ENCODE measurements at regions not wholly inside any gene's neighbourhood (a gene's known extent, or its start where the extent isn't known, plus 50 kb on each side); places are given as distances from the start of the nearest gene placed in this dataset.

- no peak for DNase-seq
- H3K4me3 ChIP-seq (ENCODE audit: low read depth, low read length) = no peak overlapping the region
- H3K27me3 ChIP-seq = no peaks in the 10 kb centered on the region
- TF ChIP-seq, protein P1, sequence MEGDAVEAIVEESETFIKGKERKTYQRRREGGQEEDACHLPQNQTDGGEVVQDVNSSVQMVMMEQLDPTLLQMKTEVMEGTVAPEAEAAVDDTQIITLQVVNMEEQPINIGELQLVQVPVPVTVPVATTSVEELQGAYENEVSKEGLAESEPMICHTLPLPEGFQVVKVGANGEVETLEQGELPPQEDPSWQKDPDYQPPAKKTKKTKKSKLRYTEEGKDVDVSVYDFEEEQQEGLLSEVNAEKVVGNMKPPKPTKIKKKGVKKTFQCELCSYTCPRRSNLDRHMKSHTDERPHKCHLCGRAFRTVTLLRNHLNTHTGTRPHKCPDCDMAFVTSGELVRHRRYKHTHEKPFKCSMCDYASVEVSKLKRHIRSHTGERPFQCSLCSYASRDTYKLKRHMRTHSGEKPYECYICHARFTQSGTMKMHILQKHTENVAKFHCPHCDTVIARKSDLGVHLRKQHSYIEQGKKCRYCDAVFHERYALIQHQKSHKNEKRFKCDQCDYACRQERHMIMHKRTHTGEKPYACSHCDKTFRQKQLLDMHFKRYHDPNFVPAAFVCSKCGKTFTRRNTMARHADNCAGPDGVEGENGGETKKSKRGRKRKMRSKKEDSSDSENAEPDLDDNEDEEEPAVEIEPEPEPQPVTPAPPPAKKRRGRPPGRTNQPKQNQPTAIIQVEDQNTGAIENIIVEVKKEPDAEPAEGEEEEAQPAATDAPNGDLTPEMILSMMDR (IDR thresholded peaks at IDR 0.05; ENCODE audit: low read depth, low read length) = no peak
- H3K4me1 ChIP-seq = no peaks in the 10 kb centered on the region
- no peaks in the 10 kb centered on the region for H3K36me3 ChIP-seq
- H3K9me3 ChIP-seq = no peaks in the 10 kb centered on the region
These were observed 620.9 kb downstream of the PLPP3 start for GRCh38 chr1:55958498-55958897.

- no peak for DNase-seq
- Histone ChIP-seq H3K9me3 (no peaks in the 10 kb centered on the region), H3K4me1 (no peaks in the 10 kb centered on the region), H3K36me3 (no peaks in the 10 kb centered on the region), H3K4me3 (ENCODE audit: low read depth, low read length) (no peak overlapping the region), H3K27me3 (no peaks in the 10 kb centered on the region)
- TF ChIP-seq, protein P1 (IDR thresholded peaks at IDR 0.05; ENCODE audit: low read depth, low read length) = no peak
These were observed 622.1 kb downstream of the PLPP3 start for GRCh38 chr1:55957276-55957675.

- Histone ChIP-seq H3K36me3 (no peaks in the 10 kb centered on the region), H3K27me3 (no peaks in the 10 kb centered on the region), H3K9me3 (no peaks in the 10 kb centered on the region), H3K4me3 (ENCODE audit: low read depth, low read length) (no peak overlapping the region), H3K4me1 (no peaks in the 10 kb centered on the region)
- TF ChIP-seq, protein P1 (IDR thresholded peaks at IDR 0.05; ENCODE audit: low read depth, low read length) = no peak
- DNase-seq = no peak
These were observed 624.2 kb downstream of the PLPP3 start for GRCh38 chr1:55955016-55955621.

DNA sequence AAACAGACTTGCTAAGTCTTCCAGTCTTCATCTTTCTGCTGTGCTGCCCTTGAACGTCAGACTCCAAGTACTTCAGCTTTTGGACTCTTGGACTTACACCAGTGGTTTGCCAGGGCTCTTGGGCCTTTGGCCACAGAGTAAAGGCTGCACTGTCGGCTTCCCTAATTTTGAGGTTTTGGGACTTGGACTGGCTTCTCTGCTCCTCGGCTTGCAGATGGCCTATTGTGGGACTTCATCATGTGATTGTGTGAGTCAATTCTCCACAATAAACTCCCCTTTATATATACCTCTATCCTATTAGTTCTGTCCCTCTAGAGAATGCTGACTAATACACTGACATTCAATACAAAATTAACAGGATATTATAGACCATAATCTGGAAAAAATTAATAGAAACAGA is 628.1 kb downstream of the PLPP3 start:
- Histone ChIP-seq H3K36me3 (no peaks in the 10 kb centered on the region), H3K9me3 (no peaks in the 10 kb centered on the region), H3K27me3 (no peaks in the 10 kb centered on the region), H3K4me1 (no peaks in the 10 kb centered on the region), H3K4me3 (ENCODE audit: low read depth, low read length) (no peak overlapping the region)
- DNase-seq = no peak
- TF ChIP-seq, protein P1 (IDR thresholded peaks at IDR 0.05; ENCODE audit: low read depth, low read length) = no peak

GRCh38 chr1:55947446-55947845 is 631.9 kb downstream of the PLPP3 start:
- no peaks in the 10 kb centered on the region for H3K4me1 ChIP-seq
- H3K9me3 ChIP-seq = no peaks in the 10 kb centered on the region
- DNase-seq = no peak
- no peaks in the 10 kb centered on the region for H3K36me3 ChIP-seq
- TF ChIP-seq, protein P1 (IDR thresholded peaks at IDR 0.05; ENCODE audit: low read depth, low read length) = no peak
- no peak overlapping the region for H3K4me3 ChIP-seq (ENCODE audit: low read depth, low read length)
- H3K27me3 ChIP-seq = no peaks in the 10 kb centered on the region

- Histone ChIP-seq H3K36me3 (no peaks in the 10 kb centered on the region), H3K27me3 (no peaks in the 10 kb centered on the region), H3K4me3 (ENCODE audit: low read depth, low read length) (no peak overlapping the region), H3K4me1 (no peaks in the 10 kb centered on the region), H3K9me3 (no peaks in the 10 kb centered on the region)
- DNase-seq = no peak
- TF ChIP-seq, protein P1 (IDR thresholded peaks at IDR 0.05; ENCODE audit: low read depth, low read length) = no peak
These were observed 635.5 kb downstream of the PLPP3 start for GRCh38 chr1:55943721-55944435.
